ENCODE measurements at regions not wholly inside any gene's neighbourhood (a gene's known extent, or its start where the extent isn't known, plus 50 kb on each side); places are given as distances from the start of the nearest gene placed in this dataset.

DNA sequence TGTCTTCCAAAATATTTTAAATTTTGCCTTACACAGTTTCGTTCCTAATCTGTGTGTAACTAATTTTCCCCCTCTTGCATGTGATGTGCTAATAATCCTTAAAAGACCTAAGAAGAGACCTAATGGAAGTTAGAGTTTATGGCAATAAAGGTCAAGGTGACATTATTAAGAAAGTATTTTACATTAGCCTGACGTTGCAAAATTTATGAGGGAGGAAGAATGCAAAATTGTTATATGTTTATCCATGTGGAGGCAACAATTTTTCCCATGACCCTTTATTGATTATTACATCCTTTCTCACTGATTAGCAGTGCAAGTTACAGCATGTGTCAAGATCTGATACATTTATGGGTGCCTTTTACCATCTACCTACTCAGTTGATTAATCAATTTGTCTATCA lies 373.8 kb upstream of the ROBO1 start:
- H3K9me3 Mint-ChIP-seq (ENCODE audit: unreplicated experiment): no peaks in the 10 kb centered on the region
- no peaks in the 10 kb centered on the region for H3K36me3 Mint-ChIP-seq (ENCODE audit: low read depth, unreplicated experiment)
- no peak for TF ChIP-seq CTCF (IDR thresholded peaks at IDR 0.05; ENCODE audit: unreplicated experiment)
- DNase-seq (ENCODE audit: low spot score): no peak
- H3K4me3 Mint-ChIP-seq (ENCODE audit: unreplicated experiment): no peak overlapping the region
- no peaks in the 10 kb centered on the region for H3K27me3 Mint-ChIP-seq (ENCODE audit: unreplicated experiment)
- no peaks in the 10 kb centered on the region for H3K4me1 Mint-ChIP-seq (ENCODE audit: unreplicated experiment)
- H3K27ac Mint-ChIP-seq (ENCODE audit: unreplicated experiment): no peak overlapping the region

- Mint-ChIP-seq H3K36me3 (ENCODE audit: low read depth, unreplicated experiment) (no peaks in the 10 kb centered on the region), H3K4me1 (ENCODE audit: unreplicated experiment) (peaks cover 3% of the 10 kb centered on the region), H3K9me3 (ENCODE audit: unreplicated experiment) (no peaks in the 10 kb centered on the region), H3K27ac (ENCODE audit: unreplicated experiment) (no peak overlapping the region), H3K4me3 (ENCODE audit: unreplicated experiment) (no peak overlapping the region), H3K27me3 (ENCODE audit: unreplicated experiment) (no peaks in the 10 kb centered on the region)
- DNase-seq (ENCODE audit: low spot score): no peak
- TF ChIP-seq CTCF (IDR thresholded peaks at IDR 0.05; ENCODE audit: unreplicated experiment): no peak
Measured at GRCh38 chr3:80116281-80116680, 348.5 kb upstream of the ROBO1 start.

GRCh38 chr3:80114694-80115093 lies 346.9 kb upstream of the ROBO1 start:
- Mint-ChIP-seq H3K27me3 (ENCODE audit: unreplicated experiment) (no peaks in the 10 kb centered on the region), H3K36me3 (ENCODE audit: low read depth, unreplicated experiment) (no peaks in the 10 kb centered on the region), H3K4me3 (ENCODE audit: unreplicated experiment) (no peak overlapping the region), H3K4me1 (ENCODE audit: unreplicated experiment) (peaks cover 3% of the 10 kb centered on the region), H3K9me3 (ENCODE audit: unreplicated experiment) (no peaks in the 10 kb centered on the region), H3K27ac (ENCODE audit: unreplicated experiment) (no peak overlapping the region)
- no peak for DNase-seq (ENCODE audit: low spot score)
- TF ChIP-seq CTCF (IDR thresholded peaks at IDR 0.05; ENCODE audit: unreplicated experiment): no peak

DNA sequence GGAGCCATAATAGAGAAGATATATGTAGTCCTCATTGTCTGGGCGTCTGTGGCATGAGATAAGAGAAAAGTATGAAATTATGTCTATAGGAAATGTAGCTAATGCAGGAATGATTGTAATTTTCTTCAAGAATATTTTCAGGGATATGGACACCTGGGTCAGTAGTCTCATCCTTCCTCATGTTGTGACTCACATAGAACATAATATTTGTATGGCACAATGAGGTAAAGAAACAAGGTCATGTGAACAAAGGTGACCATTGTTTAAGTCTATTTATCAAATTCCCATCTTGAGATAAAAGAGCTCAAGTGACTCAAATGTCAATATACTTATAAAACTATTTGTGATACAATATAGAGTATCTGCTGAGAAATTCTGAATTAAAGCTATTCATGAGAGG lies 345.5 kb upstream of the ROBO1 start:
- Mint-ChIP-seq H3K4me1 (ENCODE audit: unreplicated experiment) (peaks cover 3% of the 10 kb centered on the region), H3K4me3 (ENCODE audit: unreplicated experiment) (no peak overlapping the region), H3K27me3 (ENCODE audit: unreplicated experiment) (no peaks in the 10 kb centered on the region), H3K9me3 (ENCODE audit: unreplicated experiment) (no peaks in the 10 kb centered on the region), H3K27ac (ENCODE audit: unreplicated experiment) (no peak overlapping the region), H3K36me3 (ENCODE audit: low read depth, unreplicated experiment) (no peaks in the 10 kb centered on the region)
- no peak for TF ChIP-seq CTCF (IDR thresholded peaks at IDR 0.05; ENCODE audit: unreplicated experiment)
- no peak for DNase-seq (ENCODE audit: low spot score)

- H3K9me3 Mint-ChIP-seq (ENCODE audit: unreplicated experiment): no peaks in the 10 kb centered on the region
- no peak for TF ChIP-seq CTCF (IDR thresholded peaks at IDR 0.05; ENCODE audit: unreplicated experiment)
- DNase-seq (ENCODE audit: low spot score): no peak
- no peaks in the 10 kb centered on the region for H3K27me3 Mint-ChIP-seq (ENCODE audit: unreplicated experiment)
- H3K27ac Mint-ChIP-seq (ENCODE audit: unreplicated experiment): no peak overlapping the region
- H3K4me3 Mint-ChIP-seq (ENCODE audit: unreplicated experiment): no peak overlapping the region
- H3K36me3 Mint-ChIP-seq (ENCODE audit: low read depth, unreplicated experiment): no peaks in the 10 kb centered on the region
- no peaks in the 10 kb centered on the region for H3K4me1 Mint-ChIP-seq (ENCODE audit: unreplicated experiment)
Measured at GRCh38 chr3:80099559-80100066, 331.8 kb upstream of the ROBO1 start.

All from endothelial cell (in vitro differentiated cells).